GM12891 (cell line): ENCODE measurements at regions not wholly inside any gene's neighbourhood (a gene's known extent, or its start where the extent isn't known, plus 50 kb on each side); places are given as distances from the start of the nearest gene placed in this dataset.

Source experiments
- DNase-seq: peaks from one replicate; pipeline ENCODE4 v3.0.0; 2011; ENCODE audit warnings: low spot score; ENCODE audit not compliant: insufficient read length
- FAIRE-seq: peaks from 2 replicates; lab custom pipeline; 2011; peaks lifted over from hg19 to GRCh38; lab: Jason Lieb, UNC
- PAX5 ChIP-seq: IDR thresholded peaks from 2 replicates; pipeline ENCODE4 v1.6.1; 2011; ENCODE audit warnings: low read length, moderate library complexity, mild to moderate bottlenecking; ENCODE audit not compliant: insufficient read depth, severe bottlenecking
- POLR2A ChIP-seq: IDR thresholded peaks from 2 replicates; pipeline ENCODE4 v1.6.1; 2011; ENCODE audit warnings: low read depth, low read length, control low read depth
- POLR2AphosphoS5 ChIP-seq: IDR thresholded peaks from 2 replicates; pipeline ENCODE4 v1.6.1; 2011; ENCODE audit warnings: low read depth, low read length, control low read depth
- POU2F2 ChIP-seq: IDR thresholded peaks from 2 replicates; pipeline ENCODE4 v1.6.1; 2011; ENCODE audit warnings: low read depth, mild to moderate bottlenecking, control low read depth, low read length, moderate library complexity
- SPI1 ChIP-seq: IDR thresholded peaks from 2 replicates; pipeline ENCODE4 v1.6.1; 2011; ENCODE audit warnings: low read depth, low read length, control low read depth
- TAF1 ChIP-seq: IDR thresholded peaks from 2 replicates; pipeline ENCODE4 v1.6.1; 2011; ENCODE audit warnings: low read depth, low read length, control low read depth

- no peak for TF ChIP-seq POLR2AphosphoS5
- no peak for TF ChIP-seq TAF1
- no peak for TF ChIP-seq SPI1
- TF ChIP-seq POU2F2 = no peak
- TF ChIP-seq POLR2A = no peak
- no peak for TF ChIP-seq PAX5
- DNase-seq = no peak
- FAIRE-seq = no peak
Observed at GRCh38 chr6:155915651-155916050, 460.0 kb upstream of the NOX3 start.

- TF ChIP-seq POLR2AphosphoS5 (no peak), PAX5 (no peak), POLR2A (no peak), SPI1 (no peak), TAF1 (no peak), POU2F2 (no peak)
- DNase-seq = no peak
- no peak for FAIRE-seq
Observed at GRCh38 chr6:155913816-155914215, 458.2 kb upstream of the NOX3 start.

DNA sequence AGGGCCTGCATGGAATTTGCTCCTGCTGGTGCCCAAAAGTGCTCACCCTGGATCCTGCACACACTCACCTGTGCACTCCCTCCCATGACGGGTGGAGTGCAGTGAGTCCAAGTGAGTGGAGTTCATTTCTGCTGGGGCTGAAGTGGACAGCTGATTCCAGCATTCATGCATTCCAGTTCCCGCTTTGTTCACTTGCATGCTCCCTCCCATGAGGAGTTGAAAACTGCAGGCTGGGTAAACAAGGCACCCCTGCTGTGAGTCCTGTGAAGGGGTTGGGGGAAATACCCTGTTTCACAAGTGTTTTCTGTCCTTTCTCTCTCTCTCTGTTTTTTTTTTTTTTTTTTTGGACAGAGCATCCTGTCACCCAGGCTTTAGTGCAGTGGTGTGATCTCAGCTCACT is 454.1 kb upstream of the NOX3 start:
- FAIRE-seq (no peak), DNase-seq (no peak)
- no peak for TF ChIP-seq POLR2A
- TF ChIP-seq PAX5 = no peak
- TF ChIP-seq POU2F2 = no peak
- no peak for TF ChIP-seq TAF1
- no peak for TF ChIP-seq POLR2AphosphoS5
- TF ChIP-seq SPI1 = no peak

- FAIRE-seq (no peak), DNase-seq (no peak)
- TF ChIP-seq TAF1 = no peak
- TF ChIP-seq POU2F2 = no peak
- no peak for TF ChIP-seq POLR2AphosphoS5
- TF ChIP-seq POLR2A = no peak
- TF ChIP-seq PAX5 = no peak
- TF ChIP-seq SPI1 = no peak
Observed at GRCh38 chr6:155895641-155896040, 440.0 kb upstream of the NOX3 start.

- no peak for FAIRE-seq
- no peak for TF ChIP-seq SPI1
- no peak for DNase-seq
Observed at GRCh38 chr6:155894758-155895157, 439.1 kb upstream of the NOX3 start.

DNA sequence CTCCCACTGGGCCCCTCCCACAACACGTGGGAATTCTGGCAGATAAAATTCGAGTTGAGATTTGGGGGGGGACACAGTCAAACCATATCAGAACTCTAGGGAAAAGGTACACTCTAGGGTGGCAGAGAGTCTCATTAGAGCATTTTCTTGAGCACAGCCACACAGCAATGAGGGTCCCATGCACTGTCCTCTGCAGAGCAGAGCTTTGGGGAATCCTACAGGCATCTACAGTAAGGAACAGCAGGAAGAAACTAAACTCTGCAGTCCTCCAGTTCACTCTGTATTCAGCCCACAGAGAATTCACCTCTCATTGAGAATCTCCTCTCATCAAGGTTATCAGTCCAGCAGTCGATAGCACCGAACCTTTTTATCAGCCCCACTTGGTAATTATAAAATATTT is 438.6 kb upstream of the NOX3 start:
- TF ChIP-seq SPI1 = no peak
- FAIRE-seq = no peak

GRCh38 chr6:155890409-155890808 is 434.8 kb upstream of the NOX3 start:
- DNase-seq (no peak), FAIRE-seq (no peak)
- TF ChIP-seq PAX5 (no peak), TAF1 (no peak), POU2F2 (no peak), POLR2A (no peak), POLR2AphosphoS5 (no peak), SPI1 (no peak)

More for the DNA sequence above, 438.6 kb upstream of the NOX3 start:
- no peak for DNase-seq

DNA sequence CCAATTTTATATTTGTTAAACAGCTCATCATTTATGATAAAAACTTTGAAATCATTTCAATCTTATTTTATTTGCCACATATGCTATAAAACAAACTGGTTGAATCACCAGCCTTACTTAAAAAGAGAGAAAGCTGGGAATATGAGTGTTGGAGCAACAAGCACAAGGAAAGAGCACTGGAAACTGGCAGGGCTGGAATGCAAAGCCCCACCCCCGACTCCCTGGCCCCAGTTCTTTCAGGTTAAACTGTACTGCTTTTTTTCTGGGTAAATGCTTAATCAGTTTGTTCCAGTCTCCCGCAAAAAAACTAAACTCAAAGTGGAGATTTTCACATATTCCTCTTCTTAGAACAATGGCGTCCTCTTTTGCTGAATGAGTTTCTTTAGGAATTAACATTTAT is 433.8 kb upstream of the NOX3 start:
- TF ChIP-seq PAX5 (no peak), SPI1 (no peak), TAF1 (no peak), POLR2A (no peak)
- FAIRE-seq (no peak), DNase-seq (no peak)

GRCh38 chr6:155887421-155887820 is 431.8 kb upstream of the NOX3 start:
- DNase-seq (no peak), FAIRE-seq (no peak)
- TF ChIP-seq TAF1 (no peak), POLR2A (no peak), PAX5 (no peak), POLR2AphosphoS5 (no peak), SPI1 (no peak), POU2F2 (no peak)

DNA sequence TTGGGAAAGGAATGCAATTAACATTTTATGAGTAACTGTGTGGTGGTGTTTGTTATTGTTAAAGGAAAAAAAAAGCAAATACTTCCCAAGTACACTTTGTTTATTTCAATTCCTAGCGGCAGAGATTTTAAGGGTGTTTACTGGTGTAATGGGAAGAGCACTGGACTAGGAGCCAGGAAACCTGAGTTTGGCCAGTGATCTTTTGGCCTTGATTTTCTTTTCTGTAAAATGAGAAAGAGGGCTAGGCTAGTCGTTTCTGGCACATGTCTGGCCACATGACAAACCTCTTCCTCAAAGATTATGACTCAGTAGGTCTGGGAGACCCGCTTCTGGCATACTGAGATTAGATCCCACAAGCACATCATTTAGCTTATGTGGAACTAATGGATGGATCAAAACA is 428.1 kb upstream of the NOX3 start:
- TF ChIP-seq TAF1 (no peak), SPI1 (no peak), POU2F2 (no peak), POLR2A (no peak), PAX5 (no peak), POLR2AphosphoS5 (no peak)
- FAIRE-seq (no peak), DNase-seq (no peak)

GRCh38 chr6:155883334-155883731 is 427.7 kb upstream of the NOX3 start:
- FAIRE-seq (no peak), DNase-seq (no peak)
- TF ChIP-seq TAF1 (no peak), POU2F2 (no peak), POLR2A (no peak)
